ENCODE measurements at regions not wholly inside any gene's neighbourhood (a gene's known extent, or its start where the extent isn't known, plus 50 kb on each side); places are given as distances from the start of the nearest gene placed in this dataset.

GRCh38 chr1:96409689-96410088 is 311.9 kb upstream of the PTBP2 start:
- CTCF ChIA-PET, result no interaction called here
- POLR2A ChIA-PET (ENCODE audit: unreplicated experiment), result no interaction called here
- no peaks in the 10 kb centered on the region for H4K20me1 ChIP-seq (ENCODE audit: insufficient read depth)
- H3K79me2 ChIP-seq (ENCODE audit: low read depth), result no peaks in the 10 kb centered on the region
- H3K27ac ChIP-seq, result no peak overlapping the region
- no peak overlapping the region for H2AFZ ChIP-seq
- TF ChIP-seq CTCF (conservative IDR thresholded peaks at IDR 0.05) (no peak), EZH2 (IDR thresholded peaks at IDR 0.05; ENCODE audit: low read depth) (no peak)
- no TSS peak for BruUV-seq (replicated peaks)
- H3F3A ChIP-seq (ENCODE audit: insufficient read depth, low read depth), result no peaks in the 10 kb centered on the region
- H3K4me3 ChIP-seq, result no peak overlapping the region
- no peaks in the 10 kb centered on the region for H3K27me3 ChIP-seq (ENCODE audit: insufficient read depth, low read depth)
- no peak overlapping the region for H3K4me2 ChIP-seq
- H3K9me2 ChIP-seq (ENCODE audit: insufficient read depth), result no peaks in the 10 kb centered on the region
- DNase-seq, result no peak
- intact Hi-C loops (cut with micrococcal nuclease; ENCODE audit: unreplicated experiment), result no loop called here
- no peaks in the 10 kb centered on the region for H3K36me3 ChIP-seq (ENCODE audit: low read depth)
- no peaks in the 10 kb centered on the region for H3K9me3 ChIP-seq (ENCODE audit: insufficient read depth, low read depth)
- H3K4me1 ChIP-seq (replicated peaks; ENCODE audit: insufficient read depth), result no peaks in the 10 kb centered on the region

DNA sequence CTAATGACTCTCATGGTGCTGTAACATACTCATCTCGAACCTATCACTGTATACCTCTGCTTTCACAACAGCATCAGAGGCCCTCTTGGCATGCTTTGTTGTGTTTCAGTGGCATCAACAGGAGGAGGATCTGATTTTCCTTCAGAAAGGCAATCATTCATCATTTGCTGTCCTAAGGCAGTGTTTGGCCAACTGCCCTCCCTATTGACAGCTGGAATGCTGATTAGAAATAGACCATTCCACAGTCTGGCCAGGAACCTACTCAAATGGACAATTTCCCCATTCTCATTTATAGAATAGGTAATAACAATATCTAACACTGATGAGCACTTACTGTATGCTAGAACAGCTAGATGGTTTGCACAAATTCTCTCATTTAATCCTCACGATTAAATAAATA is 310.6 kb upstream of the PTBP2 start:
- intact Hi-C loops (cut with micrococcal nuclease; ENCODE audit: unreplicated experiment), result no loop called here
- no peaks in the 10 kb centered on the region; the same call in 1 of the 2 replicates for H3K9me2 ChIP-seq (ENCODE audit: insufficient read depth)
- ChIA-PET POLR2A (ENCODE audit: unreplicated experiment) (no interaction called here), CTCF (no interaction called here)
- H3F3A ChIP-seq (ENCODE audit: insufficient read depth, low read depth), result no peaks in the 10 kb centered on the region
- DNase-seq, result no peak
- no peak overlapping the region for H3K4me2 ChIP-seq
- TF ChIP-seq EZH2 (IDR thresholded peaks at IDR 0.05; ENCODE audit: low read depth) (no peak), CTCF (conservative IDR thresholded peaks at IDR 0.05) (no peak)
- H3K4me3 ChIP-seq, result no peak overlapping the region
- no peak overlapping the region for H3K27ac ChIP-seq
- H3K9me3 ChIP-seq (ENCODE audit: insufficient read depth, low read depth), result no peaks in the 10 kb centered on the region
- no TSS peak for BruUV-seq (replicated peaks)
- H4K20me1 ChIP-seq (ENCODE audit: insufficient read depth), result no peaks in the 10 kb centered on the region
- no peak overlapping the region for H2AFZ ChIP-seq
- H3K4me1 ChIP-seq (replicated peaks; ENCODE audit: insufficient read depth), result no peaks in the 10 kb centered on the region
- H3K36me3 ChIP-seq (ENCODE audit: low read depth), result no peaks in the 10 kb centered on the region
- H3K27me3 ChIP-seq (ENCODE audit: insufficient read depth, low read depth), result no peaks in the 10 kb centered on the region
- H3K79me2 ChIP-seq (ENCODE audit: low read depth), result no peaks in the 10 kb centered on the region

DNA sequence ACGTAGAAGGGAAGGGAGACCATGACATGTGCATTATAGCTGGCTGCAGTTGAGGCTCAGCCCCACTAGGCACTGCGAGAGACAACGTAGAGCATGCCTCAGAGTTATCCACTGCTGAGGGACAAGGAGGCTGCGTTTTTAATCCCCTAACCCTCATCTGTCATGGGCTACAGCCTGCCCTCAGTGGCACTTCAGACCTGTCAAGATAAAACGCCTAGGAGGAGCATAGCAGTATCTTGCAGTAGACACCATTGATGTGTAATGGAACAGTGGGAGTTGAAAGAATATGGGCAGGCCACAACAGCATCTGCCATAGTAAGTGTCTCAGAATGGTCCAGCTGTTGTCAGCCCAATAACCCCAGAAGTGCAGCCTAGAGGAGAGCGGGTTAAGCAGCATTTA is 307.0 kb upstream of the PTBP2 start:
- no peaks in the 10 kb centered on the region for H3K27me3 ChIP-seq (ENCODE audit: insufficient read depth, low read depth)
- no peaks in the 10 kb centered on the region for H3K79me2 ChIP-seq (ENCODE audit: low read depth)
- H3F3A ChIP-seq (ENCODE audit: insufficient read depth, low read depth), result no peaks in the 10 kb centered on the region
- H4K20me1 ChIP-seq (ENCODE audit: insufficient read depth), result no peaks in the 10 kb centered on the region
- DNase-seq, result no peak
- no peaks in the 10 kb centered on the region for H3K4me1 ChIP-seq (replicated peaks; ENCODE audit: insufficient read depth)
- no peak overlapping the region for H3K4me3 ChIP-seq
- no peaks in the 10 kb centered on the region for H3K36me3 ChIP-seq (ENCODE audit: low read depth)
- no peak overlapping the region for H2AFZ ChIP-seq
- POLR2A ChIA-PET (ENCODE audit: unreplicated experiment), result no interaction called here
- TF ChIP-seq CTCF (conservative IDR thresholded peaks at IDR 0.05) (no peak), EZH2 (IDR thresholded peaks at IDR 0.05; ENCODE audit: low read depth) (no peak)
- no peaks in the 10 kb centered on the region; the same call in 1 of the 2 replicates for H3K9me2 ChIP-seq (ENCODE audit: insufficient read depth)
- no peak overlapping the region for H3K4me2 ChIP-seq
- intact Hi-C loops (cut with micrococcal nuclease; ENCODE audit: unreplicated experiment), result no loop called here
- no peak overlapping the region for H3K27ac ChIP-seq
- H3K9me3 ChIP-seq (ENCODE audit: insufficient read depth, low read depth), result no peaks in the 10 kb centered on the region
- no TSS peak for BruUV-seq (replicated peaks)
- CTCF ChIA-PET, result no interaction called here

All from PC-9 (cell line).